ENCODE measurements at regions not wholly inside any gene's neighbourhood (a gene's known extent, or its start where the extent isn't known, plus 50 kb on each side); places are given as distances from the start of the nearest gene placed in this dataset.

DNA sequence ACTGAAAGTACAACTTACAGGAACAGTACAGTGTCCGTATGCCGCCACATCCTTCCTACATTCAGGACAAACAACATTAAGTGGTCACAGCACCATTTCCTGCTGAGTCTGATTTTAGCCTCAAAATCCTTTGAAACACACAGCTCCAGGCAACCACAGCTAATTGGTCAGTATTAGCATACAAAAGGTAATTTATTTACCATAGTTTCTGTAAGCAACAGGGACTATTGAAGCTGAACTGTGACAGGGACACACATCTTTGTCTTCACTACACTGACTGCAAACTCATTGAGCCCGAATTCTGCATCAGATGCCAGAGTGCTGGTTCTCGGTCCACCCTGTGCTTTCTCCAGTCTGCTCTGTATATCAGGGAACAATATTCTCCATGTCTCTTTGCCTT is 151.8 kb downstream of the ST6GAL2 start:
- H3K9me3 Mint-ChIP-seq (ENCODE audit: insufficient read depth), result peaks cover 10% of the 10 kb centered on the region
- ChIA-PET POLR2A (no interaction called here), CTCF (no interaction called here)

GRCh38 chr2:106735807-106736206 is 150.2 kb downstream of the ST6GAL2 start:
- DNase-seq (no peak), ATAC-seq (no peak)
- no peaks in the 10 kb centered on the region for H3K4me1 Mint-ChIP-seq (ENCODE audit: low read depth)
- CTCF ChIA-PET, result no interaction called here
- H3K27me3 Mint-ChIP-seq (ENCODE audit: low read depth), result no peaks in the 10 kb centered on the region
- POLR2A ChIA-PET, result no interaction called here
- H3K27ac Mint-ChIP-seq, result no peak overlapping the region
- H3K36me3 Mint-ChIP-seq (ENCODE audit: low read depth), result no peaks in the 10 kb centered on the region
- H3K4me3 Mint-ChIP-seq, result no peak overlapping the region
- peaks cover 10% of the 10 kb centered on the region for H3K9me3 Mint-ChIP-seq (ENCODE audit: insufficient read depth)

More for the DNA sequence above, 151.8 kb downstream of the ST6GAL2 start:
- no peak for DNase-seq
- no peaks in the 10 kb centered on the region for H3K27me3 Mint-ChIP-seq (ENCODE audit: low read depth)
- H3K36me3 Mint-ChIP-seq (ENCODE audit: low read depth), result no peaks in the 10 kb centered on the region
- no peak overlapping the region for H3K4me3 Mint-ChIP-seq
- no peaks in the 10 kb centered on the region for H3K4me1 Mint-ChIP-seq (ENCODE audit: low read depth)
- no peak overlapping the region for H3K27ac Mint-ChIP-seq
- ATAC-seq, result no peak

DNA sequence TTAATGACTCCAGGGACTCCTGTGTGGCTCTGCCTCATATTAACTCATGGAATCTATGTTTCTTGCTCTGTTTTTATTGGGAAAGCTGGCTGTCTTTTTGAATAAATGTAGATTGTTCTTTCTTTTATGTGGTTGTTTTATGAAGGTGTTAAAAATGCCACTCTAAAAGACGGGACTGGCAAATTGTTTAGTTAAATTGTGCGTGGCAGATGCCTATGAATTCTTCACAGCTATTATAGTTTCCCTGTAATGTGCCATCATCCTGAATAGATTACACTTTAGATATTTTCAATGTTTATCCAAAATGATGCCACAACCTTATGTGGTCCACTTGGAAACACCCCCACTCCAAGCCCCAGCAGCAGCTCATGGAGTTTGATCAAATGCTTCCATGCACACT is 149.7 kb downstream of the ST6GAL2 start:
- Mint-ChIP-seq H3K27ac (no peak overlapping the region), H3K36me3 (ENCODE audit: low read depth) (no peaks in the 10 kb centered on the region), H3K27me3 (ENCODE audit: low read depth) (no peaks in the 10 kb centered on the region), H3K9me3 (ENCODE audit: insufficient read depth) (peaks cover 10% of the 10 kb centered on the region), H3K4me1 (ENCODE audit: low read depth) (no peaks in the 10 kb centered on the region), H3K4me3 (no peak overlapping the region)
- no peak for ATAC-seq
- POLR2A ChIA-PET, result no interaction called here
- no peak for DNase-seq
- CTCF ChIA-PET, result no interaction called here

- ChIA-PET CTCF (no interaction called here), POLR2A (no interaction called here)
- Mint-ChIP-seq H3K27ac (no peak overlapping the region), H3K27me3 (ENCODE audit: low read depth) (no peaks in the 10 kb centered on the region), H3K9me3 (ENCODE audit: insufficient read depth) (no peaks in the 10 kb centered on the region), H3K4me1 (ENCODE audit: low read depth) (no peaks in the 10 kb centered on the region), H3K36me3 (ENCODE audit: low read depth) (no peaks in the 10 kb centered on the region), H3K4me3 (no peak overlapping the region)
- ATAC-seq (no peak), DNase-seq (no peak)
These were observed 140.5 kb downstream of the ST6GAL2 start for GRCh38 chr2:106745468-106745867.

- no peak overlapping the region for H3K4me3 Mint-ChIP-seq
- no peaks in the 10 kb centered on the region for H3K9me3 Mint-ChIP-seq (ENCODE audit: insufficient read depth)
- ATAC-seq (no peak), DNase-seq (no peak)
- ChIA-PET CTCF (no interaction called here), POLR2A (no interaction called here)
- no peaks in the 10 kb centered on the region for H3K36me3 Mint-ChIP-seq (ENCODE audit: low read depth)
- H3K4me1 Mint-ChIP-seq (ENCODE audit: low read depth), result no peaks in the 10 kb centered on the region
- H3K27me3 Mint-ChIP-seq (ENCODE audit: low read depth), result no peaks in the 10 kb centered on the region
- H3K27ac Mint-ChIP-seq, result no peak overlapping the region
These were observed 136.1 kb downstream of the ST6GAL2 start for GRCh38 chr2:106749823-106750222.
